ENCODE measurements at regions not wholly inside any gene's neighbourhood (a gene's known extent, or its start where the extent isn't known, plus 50 kb on each side); places are given as distances from the start of the nearest gene placed in this dataset.

GRCh38 chr5:152456815-152457443, 51.9 kb upstream of the NMUR2 start:
- TF ChIP-seq CTCF (IDR thresholded peaks at IDR 0.05) (no peak), POLR2A (IDR thresholded peaks at IDR 0.05) (no peak), POLR2AphosphoS5 (IDR thresholded peaks at IDR 0.05) (no peak)
